Epithelial cell of esophagus (primary cell): ENCODE measurements at regions not wholly inside any gene's neighbourhood (a gene's known extent, or its start where the extent isn't known, plus 50 kb on each side); places are given as distances from the start of the nearest gene placed in this dataset.

ENCODE experiments used
- DNase-seq: peaks from one replicate; pipeline ENCODE4 v3.0.0; 2010; ENCODE audit warnings: low read depth
- H3K4me3 ChIP-seq: 2 replicates; pipeline ENCODE4 v1.5.1; 2011; ENCODE audit warnings: mild to moderate bottlenecking, low read length, control low read depth
- TF ChIP-seq, protein P1 (sequence below): IDR thresholded peaks from 2 replicates; pipeline ENCODE4 v1.5.1; 2011; ENCODE audit warnings: low read depth, mild to moderate bottlenecking, low read length, control low read depth, inconsistent platforms; ENCODE audit not compliant: insufficient read depth; ENCODE audit errors: missing control alignments

GRCh38 chr2:164420787-164421186 is 200.5 kb downstream of the GRB14 start:
- TF ChIP-seq, protein P1, sequence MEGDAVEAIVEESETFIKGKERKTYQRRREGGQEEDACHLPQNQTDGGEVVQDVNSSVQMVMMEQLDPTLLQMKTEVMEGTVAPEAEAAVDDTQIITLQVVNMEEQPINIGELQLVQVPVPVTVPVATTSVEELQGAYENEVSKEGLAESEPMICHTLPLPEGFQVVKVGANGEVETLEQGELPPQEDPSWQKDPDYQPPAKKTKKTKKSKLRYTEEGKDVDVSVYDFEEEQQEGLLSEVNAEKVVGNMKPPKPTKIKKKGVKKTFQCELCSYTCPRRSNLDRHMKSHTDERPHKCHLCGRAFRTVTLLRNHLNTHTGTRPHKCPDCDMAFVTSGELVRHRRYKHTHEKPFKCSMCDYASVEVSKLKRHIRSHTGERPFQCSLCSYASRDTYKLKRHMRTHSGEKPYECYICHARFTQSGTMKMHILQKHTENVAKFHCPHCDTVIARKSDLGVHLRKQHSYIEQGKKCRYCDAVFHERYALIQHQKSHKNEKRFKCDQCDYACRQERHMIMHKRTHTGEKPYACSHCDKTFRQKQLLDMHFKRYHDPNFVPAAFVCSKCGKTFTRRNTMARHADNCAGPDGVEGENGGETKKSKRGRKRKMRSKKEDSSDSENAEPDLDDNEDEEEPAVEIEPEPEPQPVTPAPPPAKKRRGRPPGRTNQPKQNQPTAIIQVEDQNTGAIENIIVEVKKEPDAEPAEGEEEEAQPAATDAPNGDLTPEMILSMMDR: no peak
- no peak overlapping the region for H3K4me3 ChIP-seq

DNA sequence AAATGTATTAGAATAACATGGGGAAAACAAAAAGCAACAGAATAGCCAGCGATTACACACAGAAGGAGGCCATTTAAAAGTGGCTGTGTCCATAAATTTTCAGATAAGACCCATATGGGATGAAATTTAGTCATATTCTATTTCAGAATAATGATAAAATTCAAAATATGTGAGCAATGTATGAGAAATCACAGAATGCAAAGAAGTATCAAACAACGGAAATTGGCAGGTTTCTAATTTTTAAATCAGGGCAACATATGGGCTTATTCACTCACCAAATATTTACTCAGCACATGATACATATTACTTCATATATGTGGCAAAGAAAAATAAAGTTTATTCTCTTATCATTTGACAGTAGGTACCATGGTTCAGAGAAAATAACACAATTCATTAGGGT is 208.5 kb downstream of the GRB14 start:
- TF ChIP-seq, protein P1: no peak
- DNase-seq: no peak
- no peak overlapping the region for H3K4me3 ChIP-seq

More at GRCh38 chr2:164420787-164421186, 200.5 kb downstream of the GRB14 start:
- no peak for DNase-seq

- H3K4me3 ChIP-seq: no peak overlapping the region
- no peak for DNase-seq
- TF ChIP-seq, protein P1: no peak
Measured at GRCh38 chr2:164389411-164389810, 231.9 kb downstream of the GRB14 start.

DNA sequence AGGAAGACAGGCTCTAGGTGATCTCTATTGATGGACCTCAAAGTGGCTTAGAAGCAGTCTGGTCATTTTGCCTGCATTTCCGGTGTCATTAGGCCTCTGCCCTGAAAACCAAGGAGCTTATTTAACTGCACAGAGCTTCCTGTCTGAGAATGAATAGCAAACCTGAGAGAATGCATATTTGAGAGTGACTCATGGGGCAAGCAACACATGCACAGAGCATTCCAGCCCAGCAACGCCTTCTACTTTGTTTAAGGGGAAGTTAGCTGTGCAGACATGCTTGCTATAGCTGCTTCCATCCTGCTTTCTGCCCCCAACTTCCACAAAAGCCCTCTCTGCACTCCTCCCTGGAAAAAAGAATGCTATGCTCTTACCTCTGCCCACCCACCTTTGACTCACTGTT is 232.8 kb downstream of the GRB14 start:
- TF ChIP-seq, protein P1: no peak
- no peak overlapping the region for H3K4me3 ChIP-seq
- DNase-seq: peak; percentile 87

GRCh38 chr2:164386231-164386630 is 235.1 kb downstream of the GRB14 start:
- DNase-seq: no peak
- TF ChIP-seq, protein P1: no peak
- no peak overlapping the region for H3K4me3 ChIP-seq

- TF ChIP-seq, protein P1: no peak
- no peak for DNase-seq
- H3K4me3 ChIP-seq: no peak overlapping the region
Measured at GRCh38 chr2:164384434-164384833, 236.8 kb downstream of the GRB14 start.

DNA sequence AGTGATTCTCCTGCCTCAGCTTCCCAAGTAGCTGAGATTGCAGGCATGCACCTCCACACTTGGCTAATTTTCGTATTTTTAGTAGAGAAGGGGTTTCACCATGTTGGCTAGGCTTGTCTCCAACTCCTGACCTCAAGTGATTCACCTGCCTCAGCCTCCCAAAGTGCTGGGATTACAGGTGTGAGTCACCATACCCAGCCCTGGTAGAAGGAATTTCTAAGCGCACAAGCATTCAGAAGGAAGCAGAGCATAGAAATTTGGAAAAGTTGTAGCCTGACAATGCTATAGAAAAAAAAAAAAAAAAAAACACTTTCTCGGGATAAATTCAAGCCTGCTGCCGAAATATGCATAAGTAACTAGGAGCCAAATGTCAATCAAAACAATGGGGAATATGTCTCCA is 249.4 kb downstream of the GRB14 start:
- TF ChIP-seq, protein P1: no peak
- H3K4me3 ChIP-seq: no peak overlapping the region
- DNase-seq: peak; percentile 57
